Ascending aorta (tissue), 2 donors: ENCODE measurements at regions not wholly inside any gene's neighbourhood (a gene's known extent, or its start where the extent isn't known, plus 50 kb on each side); places are given as distances from the start of the nearest gene placed in this dataset.

Source experiments
- DNase-seq, 2 donors: peaks; one replicate each; pipeline ENCODE4 v3.0.0-alpha.2; 2019; ENCODE audit warnings: low spot score in 2 of 2
- H3K27ac ChIP-seq, 2 donors: fragments of 200-600 bp; sonication (generic); one replicate each; pipeline ENCODE4 v1.5.1; 2016 to 2017; ENCODE audit warnings: mild to moderate bottlenecking in 1 of 2
- H3K27me3 ChIP-seq: fragments of 200-600 bp; sonication (generic); one replicate; pipeline ENCODE4 v1.5.1; 2017
- H3K36me3 ChIP-seq, 2 donors: fragments of 200-600 bp; sonication (generic); one replicate each; pipeline ENCODE4 v1.5.1; 2016
- H3K4me1 ChIP-seq, 2 donors: fragments of 200-600 bp; sonication (generic); one replicate each; pipeline ENCODE4 v1.5.1; 2016 to 2017; ENCODE audit warnings: mild to moderate bottlenecking in 1 of 2
- H3K4me3 ChIP-seq, 2 donors: fragments of 200-600 bp; sonication (generic); one replicate each; pipeline ENCODE4 v1.5.1; 2016 to 2017; ENCODE audit warnings: mild to moderate bottlenecking in 1 of 2
- H3K9me3 ChIP-seq, 2 donors: fragments of 200-600 bp; sonication (generic); one replicate each; pipeline ENCODE4 v1.5.1; 2016
- intact Hi-C: fragments of 100-400 bp; cut with DNase I; formaldehyde crosslinking; loops from one replicate; pipeline ENCODE4 v1.15.1; 2023
- TF ChIP-seq, protein P1 (sequence below), 3 experiments: fragments of 200-600 bp in 2 of 3; fragments of 450-650 bp in 1 of 3; sonication (generic) in 2 of 3; IDR thresholded peaks; one replicate each; pipeline ENCODE4 v1.5.1; 2016 to 2019; ENCODE audit warnings: antibody characterized with exemption in 3 of 3, mild to moderate bottlenecking in 1 of 3, moderate library complexity in 1 of 3

DNA sequence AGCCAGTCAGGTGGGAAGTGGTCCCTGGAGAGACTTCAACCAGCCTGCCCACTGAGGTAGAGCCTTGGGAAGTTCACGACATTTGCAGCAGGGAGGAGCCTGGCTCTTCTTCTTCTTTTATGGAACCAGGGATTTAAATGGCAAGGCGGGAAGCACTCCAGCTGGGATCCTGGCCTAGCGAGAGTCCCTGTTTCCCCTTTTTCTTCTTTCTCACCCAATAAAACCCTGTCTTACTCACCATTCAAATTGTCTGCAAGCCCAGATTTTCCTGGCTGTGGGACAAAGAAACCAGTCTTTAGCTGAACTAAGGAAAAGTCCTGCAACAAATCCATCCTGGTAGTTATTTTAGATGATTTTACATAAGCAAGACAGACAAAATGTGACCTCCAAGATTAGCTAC is 503.7 kb downstream of the CDH10 start:
- H3K27ac ChIP-seq: no peak overlapping the region
- no peaks in the 10 kb centered on the region for H3K9me3 ChIP-seq
- no peaks in the 10 kb centered on the region for H3K27me3 ChIP-seq
- intact Hi-C loops: no loop called here
- no peaks in the 10 kb centered on the region for H3K4me1 ChIP-seq
- H3K36me3 ChIP-seq: no peaks in the 10 kb centered on the region
- DNase-seq: no peak
- TF ChIP-seq, protein P1, sequence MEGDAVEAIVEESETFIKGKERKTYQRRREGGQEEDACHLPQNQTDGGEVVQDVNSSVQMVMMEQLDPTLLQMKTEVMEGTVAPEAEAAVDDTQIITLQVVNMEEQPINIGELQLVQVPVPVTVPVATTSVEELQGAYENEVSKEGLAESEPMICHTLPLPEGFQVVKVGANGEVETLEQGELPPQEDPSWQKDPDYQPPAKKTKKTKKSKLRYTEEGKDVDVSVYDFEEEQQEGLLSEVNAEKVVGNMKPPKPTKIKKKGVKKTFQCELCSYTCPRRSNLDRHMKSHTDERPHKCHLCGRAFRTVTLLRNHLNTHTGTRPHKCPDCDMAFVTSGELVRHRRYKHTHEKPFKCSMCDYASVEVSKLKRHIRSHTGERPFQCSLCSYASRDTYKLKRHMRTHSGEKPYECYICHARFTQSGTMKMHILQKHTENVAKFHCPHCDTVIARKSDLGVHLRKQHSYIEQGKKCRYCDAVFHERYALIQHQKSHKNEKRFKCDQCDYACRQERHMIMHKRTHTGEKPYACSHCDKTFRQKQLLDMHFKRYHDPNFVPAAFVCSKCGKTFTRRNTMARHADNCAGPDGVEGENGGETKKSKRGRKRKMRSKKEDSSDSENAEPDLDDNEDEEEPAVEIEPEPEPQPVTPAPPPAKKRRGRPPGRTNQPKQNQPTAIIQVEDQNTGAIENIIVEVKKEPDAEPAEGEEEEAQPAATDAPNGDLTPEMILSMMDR (IDR thresholded peaks at IDR 0.05): no peak
- no peak overlapping the region for H3K4me3 ChIP-seq

DNA sequence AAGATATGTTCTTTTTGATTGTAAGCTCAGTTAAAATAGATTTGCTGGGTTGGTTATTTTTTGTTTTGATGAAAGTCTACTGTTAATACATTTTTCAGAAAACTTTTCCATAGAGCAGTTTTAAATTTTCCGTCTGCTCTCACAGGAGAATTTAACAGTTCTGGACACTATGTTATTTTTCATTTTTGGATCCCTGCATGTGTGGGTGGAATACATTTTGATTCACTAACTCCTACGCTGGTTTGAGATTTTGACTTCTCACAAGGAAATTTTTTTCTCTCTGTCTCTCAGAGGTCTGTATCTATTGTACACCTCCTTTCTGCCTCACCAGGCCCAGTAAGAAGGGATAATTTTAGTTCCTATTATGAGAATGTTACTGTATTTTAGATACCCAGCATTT is 502.4 kb downstream of the CDH10 start:
- H3K9me3 ChIP-seq: no peaks in the 10 kb centered on the region
- H3K27ac ChIP-seq: no peak overlapping the region
- TF ChIP-seq, protein P1 (IDR thresholded peaks at IDR 0.05): no peak
- H3K4me3 ChIP-seq: no peak overlapping the region
- H3K27me3 ChIP-seq: no peaks in the 10 kb centered on the region
- intact Hi-C loops: no loop called here
- no peaks in the 10 kb centered on the region for H3K4me1 ChIP-seq
- no peak for DNase-seq
- H3K36me3 ChIP-seq: no peaks in the 10 kb centered on the region

DNA sequence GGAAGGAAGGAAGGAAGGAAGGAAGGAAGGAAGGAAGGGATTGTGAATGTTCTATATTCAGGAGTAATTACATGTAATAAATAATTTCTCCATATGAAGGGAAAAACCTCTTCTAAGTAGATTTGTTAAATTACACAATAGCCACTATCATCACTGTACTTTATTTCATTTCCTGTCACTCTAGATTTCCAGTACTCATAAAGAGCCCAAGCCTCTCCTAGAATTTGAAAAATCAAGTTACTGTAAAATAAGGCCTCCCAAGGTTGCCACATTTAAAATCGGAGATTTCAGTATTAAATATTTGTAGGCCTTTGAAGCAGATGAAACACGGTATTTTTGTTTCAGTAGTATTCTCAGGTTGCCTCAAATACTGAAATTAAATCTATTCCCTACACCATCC is 499.0 kb downstream of the CDH10 start:
- H3K4me1 ChIP-seq: no peaks in the 10 kb centered on the region
- no peak overlapping the region for H3K4me3 ChIP-seq
- intact Hi-C loops: no loop called here
- H3K27me3 ChIP-seq: no peaks in the 10 kb centered on the region
- no peaks in the 10 kb centered on the region for H3K9me3 ChIP-seq
- TF ChIP-seq, protein P1 (IDR thresholded peaks at IDR 0.05): no peak
- H3K36me3 ChIP-seq: no peaks in the 10 kb centered on the region
- no peak for DNase-seq
- no peak overlapping the region for H3K27ac ChIP-seq

DNA sequence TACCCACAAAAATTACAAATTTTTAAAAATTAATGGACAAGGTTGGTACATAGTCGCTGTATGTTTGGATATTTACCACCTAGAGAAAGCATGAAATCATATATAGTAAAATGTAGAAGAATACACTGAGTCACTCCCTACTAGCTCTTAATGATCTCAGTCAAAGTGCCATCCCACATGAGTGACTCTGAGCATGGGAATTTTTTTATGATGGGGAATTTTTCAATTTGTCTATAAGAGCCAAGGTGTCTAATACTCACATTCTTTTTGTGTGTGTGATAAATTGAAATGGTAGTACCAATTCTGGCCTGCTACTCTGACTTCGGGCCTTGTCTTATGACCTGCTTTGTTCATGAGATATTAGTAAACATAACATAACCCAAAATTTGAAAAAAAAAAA is 483.2 kb downstream of the CDH10 start:
- TF ChIP-seq, protein P1 (IDR thresholded peaks at IDR 0.05): no peak
- intact Hi-C loops: no loop called here

DNA sequence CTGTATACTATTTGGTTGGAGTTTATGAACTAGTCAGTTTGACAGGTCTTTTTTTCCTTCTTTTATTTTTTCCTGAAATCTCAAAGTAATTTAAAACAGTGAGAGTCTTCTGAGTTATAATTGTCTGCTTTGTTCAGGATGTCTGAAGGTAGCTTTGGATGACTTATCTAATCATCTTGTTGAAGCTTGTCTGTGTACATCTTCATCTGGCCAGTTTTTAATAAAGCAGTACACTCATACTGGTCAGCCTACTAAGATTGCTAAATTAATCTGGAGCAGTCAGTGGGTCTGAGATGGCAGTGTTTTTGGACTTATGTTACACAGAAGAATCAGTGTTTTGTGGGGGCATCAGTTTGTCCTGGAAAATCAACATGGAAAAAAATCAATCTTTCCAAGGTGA is 482.4 kb downstream of the CDH10 start:
- Histone ChIP-seq H3K4me1 (no peaks in the 10 kb centered on the region), H3K36me3 (no peaks in the 10 kb centered on the region), H3K4me3 (no peak overlapping the region), H3K27me3 (no peaks in the 10 kb centered on the region), H3K9me3 (no peaks in the 10 kb centered on the region), H3K27ac (no peak overlapping the region)
- intact Hi-C loops: no loop called here
- TF ChIP-seq, protein P1 (IDR thresholded peaks at IDR 0.05): no peak
- DNase-seq: no peak

More for the DNA sequence above, 483.2 kb downstream of the CDH10 start:
- Histone ChIP-seq H3K27me3 (no peaks in the 10 kb centered on the region), H3K27ac (no peak overlapping the region), H3K4me3 (no peak overlapping the region), H3K4me1 (no peaks in the 10 kb centered on the region), H3K9me3 (no peaks in the 10 kb centered on the region), H3K36me3 (no peaks in the 10 kb centered on the region)
- no peak for DNase-seq

DNA sequence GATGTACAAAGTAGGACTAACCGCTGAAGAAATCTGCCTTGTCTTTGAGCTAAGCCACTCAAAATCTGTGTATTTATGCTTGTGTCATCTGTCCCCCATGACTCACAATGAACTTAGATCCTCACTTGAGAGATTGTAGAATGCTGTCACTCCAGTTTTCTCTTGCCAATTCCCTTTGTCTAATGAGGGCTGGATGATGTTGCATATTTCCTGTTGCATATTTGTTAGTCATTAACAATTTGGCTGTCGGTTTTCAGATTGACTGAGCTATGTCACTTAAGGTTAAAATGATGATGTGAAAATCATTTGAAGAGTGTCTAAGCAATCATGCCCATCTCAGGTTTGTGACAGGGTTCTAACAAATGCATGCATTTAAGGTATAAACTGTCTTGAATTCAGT is 481.7 kb downstream of the CDH10 start:
- intact Hi-C loops: no loop called here
- TF ChIP-seq, protein P1 (IDR thresholded peaks at IDR 0.05): no peak
- DNase-seq: no peak
- Histone ChIP-seq H3K27ac (no peak overlapping the region), H3K4me1 (no peaks in the 10 kb centered on the region), H3K9me3 (no peaks in the 10 kb centered on the region), H3K36me3 (no peaks in the 10 kb centered on the region), H3K4me3 (no peak overlapping the region), H3K27me3 (no peaks in the 10 kb centered on the region)
